ENCODE measurements at regions not wholly inside any gene's neighbourhood (a gene's known extent, or its start where the extent isn't known, plus 50 kb on each side); places are given as distances from the start of the nearest gene placed in this dataset.

DNA sequence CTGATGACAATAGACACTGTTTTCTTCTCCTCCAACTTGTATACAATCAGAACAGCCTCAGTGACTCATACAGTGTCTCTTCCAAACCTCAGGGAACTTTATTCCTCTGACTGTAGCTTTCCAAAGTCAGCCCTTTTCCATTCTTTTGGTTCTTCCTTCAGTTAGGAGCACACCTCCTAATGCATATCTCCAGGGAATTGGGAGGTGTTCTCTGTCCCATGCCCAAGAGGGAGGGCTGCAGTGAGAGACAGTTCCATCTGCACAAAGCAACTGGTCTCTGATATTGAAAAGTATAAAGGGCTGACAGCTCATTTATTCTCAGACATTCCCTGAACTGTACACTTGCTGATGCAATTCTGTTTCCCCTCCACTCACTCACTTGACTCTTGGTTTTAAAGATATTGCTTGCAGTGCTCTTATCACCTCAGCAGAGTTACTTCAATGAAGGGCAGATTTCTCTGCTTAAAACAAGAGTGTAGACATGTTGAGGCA lies 337.8 kb upstream of the TBC1D5 start:
- no peaks in the 10 kb centered on the region for H3K36me3 ChIP-seq (ENCODE audit: control insufficient read depth in 2 of 2, insufficient read depth in 2 of 2, low read length in 1 of 2)
- no peak overlapping the region for H3K4me3 ChIP-seq (ENCODE audit: low read depth in 1 of 2, low read length in 2 of 2)
- H3K27me3 ChIP-seq (ENCODE audit: control insufficient read depth in 1 of 2, insufficient read depth in 2 of 2, low read length in 2 of 2), result peaks cover 0 to 5% of the 10 kb centered on the region in 2 donors
- H3K4me1 ChIP-seq (ENCODE audit: control insufficient read depth in 2 of 2, insufficient read depth in 2 of 2, low read length in 1 of 2), result no peaks in the 10 kb centered on the region
- no peak overlapping the region for H3K27ac ChIP-seq (ENCODE audit: low read depth in 2 of 2, low read length in 1 of 2)
- no peaks in the 10 kb centered on the region for H3K9me3 ChIP-seq (ENCODE audit: control insufficient read depth in 2 of 2, insufficient read depth in 1 of 2, low read depth in 1 of 2, low read length in 1 of 2)

DNA sequence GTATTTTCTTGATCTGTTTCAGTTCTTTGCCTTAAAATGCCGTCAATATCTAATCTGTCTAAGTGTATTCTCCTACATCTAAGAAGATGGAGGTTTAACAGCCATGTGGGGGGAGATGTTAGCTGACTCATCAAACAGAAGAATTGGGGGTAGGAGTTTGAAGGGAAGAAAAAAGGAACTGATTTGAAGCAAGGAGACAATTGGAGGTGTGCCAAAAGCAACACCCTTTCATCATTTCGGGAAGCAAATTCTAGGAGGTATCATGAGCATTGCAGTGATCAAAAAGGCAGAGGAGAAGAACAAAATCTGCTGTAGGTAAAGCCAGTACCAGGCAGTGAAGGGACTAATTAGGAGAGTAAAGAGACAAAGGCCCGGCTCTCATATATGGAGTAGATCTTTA lies 337.3 kb upstream of the TBC1D5 start:
- no peaks in the 10 kb centered on the region for H3K36me3 ChIP-seq (ENCODE audit: control insufficient read depth in 2 of 2, insufficient read depth in 2 of 2, low read length in 1 of 2)
- no peak overlapping the region for H3K4me3 ChIP-seq (ENCODE audit: low read depth in 1 of 2, low read length in 2 of 2)
- H3K4me1 ChIP-seq (ENCODE audit: control insufficient read depth in 2 of 2, insufficient read depth in 2 of 2, low read length in 1 of 2), result no peaks in the 10 kb centered on the region
- H3K9me3 ChIP-seq (ENCODE audit: control insufficient read depth in 2 of 2, insufficient read depth in 1 of 2, low read depth in 1 of 2, low read length in 1 of 2), result no peaks in the 10 kb centered on the region
- H3K27ac ChIP-seq (ENCODE audit: low read depth in 2 of 2, low read length in 1 of 2), result no peak overlapping the region
- peaks cover 0 to 5% of the 10 kb centered on the region in 2 donors for H3K27me3 ChIP-seq (ENCODE audit: control insufficient read depth in 1 of 2, insufficient read depth in 2 of 2, low read length in 2 of 2)
- WGBS, 2 donors, result 42 to 54% methylated on average over 3 of the region's 3 CpGs

DNA sequence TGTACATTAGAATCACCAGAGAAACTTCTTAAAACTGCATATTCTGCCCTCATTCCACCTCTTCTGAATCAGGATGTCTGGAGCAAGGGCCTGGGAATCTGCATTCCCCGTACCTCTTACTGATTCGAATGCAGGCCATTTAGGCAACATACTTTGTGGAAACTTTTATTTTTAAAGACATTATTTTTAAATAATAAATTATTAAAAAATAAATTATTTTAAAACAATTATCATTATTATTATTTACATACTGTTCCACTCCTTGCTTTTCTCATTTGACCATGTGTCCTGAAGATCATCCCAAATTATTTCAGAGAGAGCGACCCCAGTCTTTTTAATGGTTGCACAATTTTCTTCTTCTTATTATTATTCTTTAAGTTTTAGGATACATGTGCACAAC lies 336.6 kb upstream of the TBC1D5 start:
- H3K27ac ChIP-seq (ENCODE audit: low read depth in 2 of 2, low read length in 1 of 2), result no peak overlapping the region
- H3K36me3 ChIP-seq (ENCODE audit: control insufficient read depth in 2 of 2, insufficient read depth in 2 of 2, low read length in 1 of 2), result no peaks in the 10 kb centered on the region
- no peaks in the 10 kb centered on the region for H3K9me3 ChIP-seq (ENCODE audit: control insufficient read depth in 2 of 2, insufficient read depth in 1 of 2, low read depth in 1 of 2, low read length in 1 of 2)
- peaks cover 0 to 5% of the 10 kb centered on the region in 2 donors for H3K27me3 ChIP-seq (ENCODE audit: control insufficient read depth in 1 of 2, insufficient read depth in 2 of 2, low read length in 2 of 2)
- WGBS, 2 donors, result 92 to 95% methylated on average over 3 of the region's 3 CpGs
- no peaks in the 10 kb centered on the region for H3K4me1 ChIP-seq (ENCODE audit: control insufficient read depth in 2 of 2, insufficient read depth in 2 of 2, low read length in 1 of 2)
- H3K4me3 ChIP-seq (ENCODE audit: low read depth in 1 of 2, low read length in 2 of 2), result no peak overlapping the region

DNA sequence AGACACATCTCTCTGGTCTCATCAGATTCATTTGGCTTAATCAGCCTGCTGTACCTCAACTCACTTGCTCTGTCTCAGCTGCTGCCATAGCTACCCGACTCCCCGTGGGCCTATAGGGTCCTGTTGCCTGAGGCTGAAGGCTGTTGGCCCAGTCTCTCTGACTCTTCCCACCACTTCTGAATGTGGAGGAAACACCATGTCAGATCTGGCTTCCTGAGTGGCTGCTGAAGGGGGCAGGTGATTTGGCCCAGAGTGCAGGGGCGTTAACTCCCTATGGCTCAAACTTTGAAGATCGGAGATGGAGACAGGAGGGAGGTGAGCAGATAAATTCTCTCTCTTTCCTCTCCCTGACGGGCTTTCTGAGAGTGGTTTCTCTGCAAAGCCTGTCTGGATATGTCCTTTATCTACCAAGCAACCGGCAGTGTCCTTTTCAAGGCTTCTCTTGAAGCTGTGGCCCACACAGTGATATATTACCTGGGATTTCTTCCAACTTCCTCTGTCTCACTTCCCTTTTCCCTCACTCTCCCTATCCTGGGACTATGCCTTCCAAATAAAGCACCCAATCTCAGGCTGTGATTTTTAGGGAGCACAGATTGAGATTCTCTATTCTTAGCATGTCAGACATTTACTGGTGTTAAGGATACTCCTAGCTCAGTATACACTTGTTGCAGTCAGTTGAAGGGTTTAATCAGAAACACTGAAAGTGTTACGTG lies 334.9 kb upstream of the TBC1D5 start:
- Histone ChIP-seq H3K4me1 (ENCODE audit: control insufficient read depth in 2 of 2, insufficient read depth in 2 of 2, low read length in 1 of 2) (no peaks in the 10 kb centered on the region), H3K27ac (ENCODE audit: low read depth in 2 of 2, low read length in 1 of 2) (no peak overlapping the region), H3K4me3 (ENCODE audit: low read depth in 1 of 2, low read length in 2 of 2) (no peak overlapping the region), H3K36me3 (ENCODE audit: control insufficient read depth in 2 of 2, insufficient read depth in 2 of 2, low read length in 1 of 2) (no peaks in the 10 kb centered on the region), H3K27me3 (ENCODE audit: control insufficient read depth in 1 of 2, insufficient read depth in 2 of 2, low read length in 2 of 2) (peaks cover 0 to 5% of the 10 kb centered on the region in 2 donors), H3K9me3 (ENCODE audit: control insufficient read depth in 2 of 2, insufficient read depth in 1 of 2, low read depth in 1 of 2, low read length in 1 of 2) (no peaks in the 10 kb centered on the region)
- WGBS, 2 donors, result 67 to 73% methylated on average over 6 to 7 of the region's 7 CpGs

DNA sequence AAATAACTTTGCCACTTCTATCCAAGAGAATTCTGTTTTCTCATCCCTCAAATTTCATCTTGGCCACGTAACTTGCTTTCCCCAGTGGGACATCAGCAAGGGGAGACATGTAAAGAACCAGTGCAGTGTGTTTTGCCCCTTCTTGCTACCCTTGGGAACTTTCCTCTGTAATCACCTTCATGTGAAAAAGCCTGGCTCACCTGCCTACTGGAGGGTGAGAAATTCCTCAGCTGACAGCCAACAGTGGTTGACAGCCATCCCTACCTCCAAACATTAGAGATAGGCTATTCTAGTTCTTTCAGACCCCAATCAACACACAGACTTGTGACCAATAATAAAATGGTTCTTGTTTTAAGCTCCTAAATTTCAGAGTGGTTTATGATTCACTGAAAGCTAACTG lies 333.9 kb upstream of the TBC1D5 start:
- Histone ChIP-seq H3K36me3 (ENCODE audit: control insufficient read depth in 2 of 2, insufficient read depth in 2 of 2, low read length in 1 of 2) (no peaks in the 10 kb centered on the region), H3K9me3 (ENCODE audit: control insufficient read depth in 2 of 2, insufficient read depth in 1 of 2, low read depth in 1 of 2, low read length in 1 of 2) (no peaks in the 10 kb centered on the region), H3K27ac (ENCODE audit: low read depth in 2 of 2, low read length in 1 of 2) (no peak overlapping the region), H3K27me3 (ENCODE audit: control insufficient read depth in 1 of 2, insufficient read depth in 2 of 2, low read length in 2 of 2) (peaks cover 0 to 5% of the 10 kb centered on the region in 2 donors), H3K4me1 (ENCODE audit: control insufficient read depth in 2 of 2, insufficient read depth in 2 of 2, low read length in 1 of 2) (no peaks in the 10 kb centered on the region), H3K4me3 (ENCODE audit: low read depth in 1 of 2, low read length in 2 of 2) (no peak overlapping the region)
- WGBS, 2 donors, result 88 to 90% methylated on average over 1 of the region's 1 CpG

DNA sequence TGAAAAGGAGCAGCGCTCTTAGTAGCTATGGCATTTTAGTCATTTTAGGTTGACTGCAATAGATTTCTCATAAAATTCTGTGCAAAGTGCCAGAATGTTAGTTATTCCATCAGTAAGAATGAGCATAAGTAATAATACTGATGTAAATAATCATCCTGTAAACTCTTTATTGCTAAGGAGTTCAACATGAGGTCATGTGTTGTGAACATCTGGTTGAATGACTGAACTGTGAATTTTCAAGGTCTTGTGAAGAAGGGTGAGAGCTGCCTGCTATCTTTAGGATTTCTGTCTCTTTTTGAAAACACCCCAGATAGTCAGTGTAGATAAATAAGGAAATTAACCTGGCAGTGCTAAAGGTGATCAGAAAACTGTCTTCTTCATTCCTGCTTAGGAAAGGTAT lies 333.4 kb upstream of the TBC1D5 start:
- peaks cover 0 to 5% of the 10 kb centered on the region in 2 donors for H3K27me3 ChIP-seq (ENCODE audit: control insufficient read depth in 1 of 2, insufficient read depth in 2 of 2, low read length in 2 of 2)
- no peaks in the 10 kb centered on the region for H3K4me1 ChIP-seq (ENCODE audit: control insufficient read depth in 2 of 2, insufficient read depth in 2 of 2, low read length in 1 of 2)
- no peak overlapping the region for H3K27ac ChIP-seq (ENCODE audit: low read depth in 2 of 2, low read length in 1 of 2)
- WGBS, 2 donors, result 98 to 100% methylated on average over 1 of the region's 1 CpG
- no peaks in the 10 kb centered on the region for H3K36me3 ChIP-seq (ENCODE audit: control insufficient read depth in 2 of 2, insufficient read depth in 2 of 2, low read length in 1 of 2)
- no peak overlapping the region for H3K4me3 ChIP-seq (ENCODE audit: low read depth in 1 of 2, low read length in 2 of 2)
- no peaks in the 10 kb centered on the region for H3K9me3 ChIP-seq (ENCODE audit: control insufficient read depth in 2 of 2, insufficient read depth in 1 of 2, low read depth in 1 of 2, low read length in 1 of 2)

DNA sequence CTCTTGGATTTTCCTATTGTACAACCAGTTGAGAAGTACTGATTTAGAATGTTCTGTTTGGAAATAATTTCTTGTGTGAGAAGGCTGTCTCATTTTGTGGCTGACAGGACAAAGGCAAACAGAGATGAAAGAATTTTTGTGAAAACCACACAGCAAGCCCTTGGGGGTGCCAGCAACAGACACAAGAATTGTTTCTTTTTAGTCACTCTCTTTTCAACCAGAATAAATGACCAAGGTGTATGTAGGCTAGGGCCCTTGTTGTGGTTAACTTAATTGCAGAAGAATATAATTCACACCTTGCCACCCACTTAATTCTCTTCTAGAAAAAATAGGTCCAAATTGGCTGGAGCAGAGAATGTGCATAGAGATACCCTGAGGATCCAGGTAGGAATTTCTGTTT lies 329.4 kb upstream of the TBC1D5 start:
- no peak overlapping the region for H3K27ac ChIP-seq (ENCODE audit: low read depth in 2 of 2, low read length in 1 of 2)
- H3K4me1 ChIP-seq (ENCODE audit: control insufficient read depth in 2 of 2, insufficient read depth in 2 of 2, low read length in 1 of 2), result no peaks in the 10 kb centered on the region
- no peaks in the 10 kb centered on the region for H3K27me3 ChIP-seq (ENCODE audit: control insufficient read depth in 1 of 2, insufficient read depth in 2 of 2, low read length in 2 of 2)
- H3K9me3 ChIP-seq (ENCODE audit: control insufficient read depth in 2 of 2, insufficient read depth in 1 of 2, low read depth in 1 of 2, low read length in 1 of 2), result no peaks in the 10 kb centered on the region
- no peaks in the 10 kb centered on the region for H3K36me3 ChIP-seq (ENCODE audit: control insufficient read depth in 2 of 2, insufficient read depth in 2 of 2, low read length in 1 of 2)
- H3K4me3 ChIP-seq (ENCODE audit: low read depth in 1 of 2, low read length in 2 of 2), result no peak overlapping the region

DNA sequence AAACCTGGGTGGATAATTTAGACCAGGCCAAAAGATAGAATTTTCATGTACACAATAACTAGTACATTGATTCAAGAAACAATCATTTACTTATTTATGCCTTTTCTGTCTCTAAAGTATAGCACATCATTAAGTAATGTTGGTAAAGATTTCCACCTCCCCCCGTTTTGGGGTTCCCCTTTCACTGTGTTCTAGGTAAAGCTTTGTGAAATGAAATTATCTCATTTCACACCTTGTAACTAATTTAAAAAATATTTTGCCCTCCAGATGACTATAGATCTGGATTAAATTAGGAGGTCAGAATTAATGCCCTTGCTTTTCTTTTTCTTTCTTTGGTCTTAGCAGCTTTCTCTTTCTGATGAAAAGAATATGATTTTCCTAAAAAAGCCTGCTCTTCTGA lies 328.5 kb upstream of the TBC1D5 start:
- H3K4me1 ChIP-seq (ENCODE audit: control insufficient read depth in 2 of 2, insufficient read depth in 2 of 2, low read length in 1 of 2), result no peaks in the 10 kb centered on the region
- 78 to 81% methylated on average over 1 of the region's 1 CpG for WGBS, 2 donors

DNA sequence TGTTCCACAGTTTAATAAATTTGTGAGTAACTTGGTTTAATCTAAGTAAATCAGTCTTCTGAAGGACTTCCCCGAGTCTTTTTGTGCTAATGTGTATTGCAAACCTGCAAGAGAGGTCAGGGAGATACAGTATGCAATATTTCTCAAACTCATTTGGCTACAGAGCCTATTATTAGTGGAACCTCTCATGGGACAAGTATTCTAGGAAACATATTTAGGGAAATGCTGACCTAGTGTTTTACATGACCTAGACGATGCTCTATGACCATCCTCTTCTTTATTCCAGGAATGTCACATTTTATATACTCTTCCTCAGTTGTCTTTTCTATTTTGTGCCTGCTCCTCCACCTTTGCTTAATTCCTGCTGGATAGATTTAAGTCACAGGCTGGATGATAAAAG lies 327.8 kb upstream of the TBC1D5 start:
- Histone ChIP-seq H3K4me1 (ENCODE audit: control insufficient read depth in 2 of 2, insufficient read depth in 2 of 2, low read length in 1 of 2) (no peaks in the 10 kb centered on the region), H3K36me3 (ENCODE audit: control insufficient read depth in 2 of 2, insufficient read depth in 2 of 2, low read length in 1 of 2) (no peaks in the 10 kb centered on the region), H3K27me3 (ENCODE audit: control insufficient read depth in 1 of 2, insufficient read depth in 2 of 2, low read length in 2 of 2) (no peaks in the 10 kb centered on the region), H3K4me3 (ENCODE audit: low read depth in 1 of 2, low read length in 2 of 2) (no peak overlapping the region), H3K9me3 (ENCODE audit: control insufficient read depth in 2 of 2, insufficient read depth in 1 of 2, low read depth in 1 of 2, low read length in 1 of 2) (no peaks in the 10 kb centered on the region), H3K27ac (ENCODE audit: low read depth in 2 of 2, low read length in 1 of 2) (no peak overlapping the region)
- 70 to 75% methylated on average over 2 of the region's 2 CpGs for WGBS, 2 donors

More for the DNA sequence above, 328.5 kb upstream of the TBC1D5 start:
- Histone ChIP-seq H3K27ac (ENCODE audit: low read depth in 2 of 2, low read length in 1 of 2) (no peak overlapping the region), H3K27me3 (ENCODE audit: control insufficient read depth in 1 of 2, insufficient read depth in 2 of 2, low read length in 2 of 2) (no peaks in the 10 kb centered on the region), H3K4me3 (ENCODE audit: low read depth in 1 of 2, low read length in 2 of 2) (no peak overlapping the region), H3K36me3 (ENCODE audit: control insufficient read depth in 2 of 2, insufficient read depth in 2 of 2, low read length in 1 of 2) (no peaks in the 10 kb centered on the region), H3K9me3 (ENCODE audit: control insufficient read depth in 2 of 2, insufficient read depth in 1 of 2, low read depth in 1 of 2, low read length in 1 of 2) (no peaks in the 10 kb centered on the region)

DNA sequence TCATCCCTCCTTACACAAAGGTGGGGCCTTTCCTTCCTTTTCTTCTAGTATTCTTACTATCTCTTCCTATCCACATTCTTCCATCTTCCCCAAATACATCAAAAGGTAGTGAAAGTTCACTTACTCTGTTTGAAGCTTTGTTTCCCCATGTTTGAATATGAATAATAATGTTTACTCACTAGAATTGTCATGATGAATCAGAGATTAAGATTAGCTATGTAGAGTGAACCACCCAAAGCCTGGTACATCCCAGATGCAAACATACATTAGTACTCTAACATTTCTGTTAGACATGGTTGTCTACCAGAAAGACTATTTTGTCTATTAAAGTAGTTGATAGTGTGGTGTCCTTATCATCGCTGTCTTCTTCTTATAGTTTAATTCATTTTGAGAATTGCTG lies 327.1 kb upstream of the TBC1D5 start:
- no peak overlapping the region for H3K4me3 ChIP-seq (ENCODE audit: low read depth in 1 of 2, low read length in 2 of 2)
- H3K27me3 ChIP-seq (ENCODE audit: control insufficient read depth in 1 of 2, insufficient read depth in 2 of 2, low read length in 2 of 2), result no peaks in the 10 kb centered on the region
- 95 to 100% methylated on average over 1 of the region's 1 CpG for whole genome bisulfite sequencing, 2 donors

More for the DNA sequence above, 327.1 kb upstream of the TBC1D5 start:
- Histone ChIP-seq H3K9me3 (ENCODE audit: control insufficient read depth in 2 of 2, insufficient read depth in 1 of 2, low read depth in 1 of 2, low read length in 1 of 2) (no peaks in the 10 kb centered on the region), H3K4me1 (ENCODE audit: control insufficient read depth in 2 of 2, insufficient read depth in 2 of 2, low read length in 1 of 2) (no peaks in the 10 kb centered on the region), H3K36me3 (ENCODE audit: control insufficient read depth in 2 of 2, insufficient read depth in 2 of 2, low read length in 1 of 2) (no peaks in the 10 kb centered on the region), H3K27ac (ENCODE audit: low read depth in 2 of 2, low read length in 1 of 2) (peak overlapping the region in 1 of 2 donors; percentile 22)

All from esophagus (tissue), 2 donors.